GM18873 (cell line): ENCODE measurements at regions not wholly inside any gene's neighbourhood (a gene's known extent, or its start where the extent isn't known, plus 50 kb on each side); places are given as distances from the start of the nearest gene placed in this dataset.

Experiments used
- ATAC-seq: cut with Tn5 transposase; IDR thresholded peaks from one replicate; pipeline ENCODE4 v1.9.1; 2021; ENCODE audit warnings: mild to moderate bottlenecking, moderate library complexity, moderate number of reproducible peaks; ENCODE audit not compliant: unreplicated experiment, low FRiP score

DNA sequence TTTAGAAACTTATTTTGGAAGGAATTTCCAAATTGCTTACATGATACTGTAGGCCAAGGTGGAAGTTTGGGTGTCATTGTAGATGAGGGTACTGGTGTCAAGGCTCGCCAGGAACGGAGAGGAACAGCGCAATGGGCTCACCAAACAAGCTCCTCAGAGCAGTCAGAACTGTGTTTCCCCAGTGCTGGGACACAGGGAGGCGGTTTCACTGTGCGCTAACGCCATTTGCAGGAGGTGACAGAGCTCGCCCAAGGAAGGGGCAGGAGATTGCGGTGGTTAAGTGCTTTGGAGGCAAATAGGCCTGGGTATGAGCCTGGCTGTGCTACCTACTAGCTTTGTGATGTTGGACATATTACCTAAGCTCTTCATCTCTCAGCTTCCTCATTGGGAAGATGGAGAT is 57.3 kb downstream of the HHEX start:
- no peak for ATAC-seq

DNA sequence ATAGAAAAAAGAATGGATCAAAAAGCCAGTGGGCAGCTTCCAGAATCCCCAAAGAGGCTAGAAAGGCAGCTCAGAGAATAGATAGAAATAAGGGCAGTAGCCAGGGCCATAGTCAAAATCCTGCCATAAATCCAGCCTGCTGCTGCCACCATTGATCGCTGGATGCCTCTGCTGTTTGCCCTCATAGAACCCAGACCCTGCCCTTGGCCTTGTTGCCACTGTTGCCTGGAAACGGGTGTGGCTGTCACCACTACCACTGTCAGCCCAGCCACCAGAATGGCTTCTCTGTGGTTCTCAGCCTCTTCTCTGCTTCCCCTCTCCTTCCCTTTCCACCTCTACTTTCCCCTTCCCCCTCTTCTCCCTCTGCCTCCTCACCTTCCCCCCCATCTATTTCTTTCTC is 57.8 kb downstream of the HHEX start:
- ATAC-seq = no peak

DNA sequence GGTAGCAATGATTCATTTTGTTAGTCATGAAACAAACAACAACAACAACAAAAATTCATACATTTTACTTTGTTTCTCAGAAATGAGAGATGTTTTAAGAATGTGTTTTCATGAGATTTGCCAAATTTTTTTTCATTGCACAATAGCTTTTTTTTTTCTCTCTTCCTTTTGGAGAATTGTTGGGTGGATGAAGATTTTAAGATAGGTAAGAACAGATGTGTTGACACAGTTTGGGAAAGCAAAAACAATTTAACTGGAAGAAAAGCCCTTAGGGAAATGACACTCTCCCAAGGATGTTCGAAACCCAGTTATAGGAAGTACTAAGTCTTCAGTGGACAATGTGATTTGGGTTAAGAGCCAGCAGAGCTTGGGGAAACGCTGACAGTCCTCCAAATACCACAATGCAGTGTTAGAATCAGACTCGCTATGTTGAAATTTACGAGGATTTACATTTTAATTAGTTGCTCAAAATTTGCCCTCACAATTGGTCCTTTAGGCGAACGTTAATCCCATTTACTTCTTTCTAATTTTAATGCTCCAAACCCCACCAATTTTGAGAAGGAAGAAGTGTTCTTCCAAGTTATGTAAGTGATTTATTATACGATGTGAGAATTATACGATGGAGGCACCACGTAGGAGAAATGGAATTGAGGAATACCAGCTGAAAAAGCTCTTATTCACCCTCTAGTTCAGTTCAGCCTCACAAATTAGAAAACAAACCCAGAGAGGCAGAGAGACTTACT is 61.2 kb downstream of the HHEX start:
- no peak for ATAC-seq

DNA sequence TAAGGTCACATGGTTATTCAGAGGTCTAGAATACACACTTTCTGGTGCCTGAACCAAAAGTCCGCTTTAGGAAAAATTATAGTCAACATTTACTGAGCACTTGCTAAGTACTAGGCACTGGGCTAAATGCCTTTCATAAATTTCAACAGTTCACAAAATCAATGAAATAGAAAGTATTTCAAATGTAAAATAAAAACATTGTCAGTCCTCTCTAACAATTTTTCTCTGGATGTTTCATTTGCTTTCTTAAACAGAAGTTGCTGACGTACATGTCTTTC is 61.7 kb downstream of the HHEX start:
- ATAC-seq = no peak

DNA sequence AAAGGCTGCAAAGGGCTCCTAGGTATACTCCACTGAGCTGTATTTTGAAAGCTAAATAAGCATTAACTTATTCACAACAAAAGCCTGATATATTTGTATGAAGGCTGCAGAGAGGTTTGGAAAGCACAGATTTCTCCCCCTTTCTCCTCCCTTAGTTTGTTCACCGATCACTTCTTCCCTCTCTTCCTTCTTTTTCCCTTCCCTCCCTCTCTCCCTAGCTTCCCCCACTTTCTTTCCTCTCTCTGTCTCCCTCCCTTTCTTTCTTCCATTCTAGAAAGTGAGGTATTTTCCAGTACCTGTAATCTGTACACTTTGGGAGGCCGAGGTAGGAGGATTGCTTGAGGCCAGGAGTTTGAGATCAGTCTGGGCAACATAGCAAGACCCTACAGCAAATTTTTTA is 62.1 kb downstream of the HHEX start:
- ATAC-seq = no peak

DNA sequence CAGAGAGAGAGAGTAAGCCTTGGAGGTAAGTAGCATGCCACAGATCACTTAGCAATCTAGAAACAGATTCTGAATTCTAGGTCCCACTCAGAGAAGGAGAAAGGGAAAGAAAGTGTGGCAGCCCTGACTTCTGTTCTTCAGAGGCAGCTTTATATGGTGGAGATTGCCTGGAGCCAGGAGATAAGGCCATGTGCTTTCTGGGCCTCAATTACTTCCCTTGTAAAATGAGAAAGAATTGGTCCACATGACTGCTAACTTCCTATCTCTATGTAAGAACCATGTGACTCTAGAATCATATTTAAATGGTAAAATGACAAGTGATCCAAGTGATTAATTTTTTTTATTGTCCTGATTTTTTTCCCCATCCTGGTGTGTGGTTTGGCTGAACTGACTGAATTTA is 64.1 kb downstream of the HHEX start:
- ATAC-seq = no peak

DNA sequence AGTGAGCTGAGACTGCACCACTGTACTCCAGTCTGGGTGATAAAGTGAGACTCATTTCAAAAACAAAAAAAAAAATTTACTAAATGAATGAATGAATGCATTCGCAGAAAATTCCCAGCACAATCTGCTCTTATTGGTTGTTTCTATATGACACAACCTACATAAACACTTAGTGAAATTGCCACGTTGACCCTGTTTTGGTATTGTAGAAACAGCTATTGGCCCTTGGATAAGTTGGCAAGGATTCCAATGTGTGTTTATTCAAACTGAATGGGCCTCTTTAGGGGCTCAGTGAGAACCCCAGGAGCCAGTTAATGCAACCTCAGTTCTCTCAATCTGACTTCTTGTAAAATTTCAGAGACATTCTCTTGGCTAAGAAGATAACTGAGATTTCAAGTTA is 66.0 kb downstream of the HHEX start:
- ATAC-seq = no peak

DNA sequence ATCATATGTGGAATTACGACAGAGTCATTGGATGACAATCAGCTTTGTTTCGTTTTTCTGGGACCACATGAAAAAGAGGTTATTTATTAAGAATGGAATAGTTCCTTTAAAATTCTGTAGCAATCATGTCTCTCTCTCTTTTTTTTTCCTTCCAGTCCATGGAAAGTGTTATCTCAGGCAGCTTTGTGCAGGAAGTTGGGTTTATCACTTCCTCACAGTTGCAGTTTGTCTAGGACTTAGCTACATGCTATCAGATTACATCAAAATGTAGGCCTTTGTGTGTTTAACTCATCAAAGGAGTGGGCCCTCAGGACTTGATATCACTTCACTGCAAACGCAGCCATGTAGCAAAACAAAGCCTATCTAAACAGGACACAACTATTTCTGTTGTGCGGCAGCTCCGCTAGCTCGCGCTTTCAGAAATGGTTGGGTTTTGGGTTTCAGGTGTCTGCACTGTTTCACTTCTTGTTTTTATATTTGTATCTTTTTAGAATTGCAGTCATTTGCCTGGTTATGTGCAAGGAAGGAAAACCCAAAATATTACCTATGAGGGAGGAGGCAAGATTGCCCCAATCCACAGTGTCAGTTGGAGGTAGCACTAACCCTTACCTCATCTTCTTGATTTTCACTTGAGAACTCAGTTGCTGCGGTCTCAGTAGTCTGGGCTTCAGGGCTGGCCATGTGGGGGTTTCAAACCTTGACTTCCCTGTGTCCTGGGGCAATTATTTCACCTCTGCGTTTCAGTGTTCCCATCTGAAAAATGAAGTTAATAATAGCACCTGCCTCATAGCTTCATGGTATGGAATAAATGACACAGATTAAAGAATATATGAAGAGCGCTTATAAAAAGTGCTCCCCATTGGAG is 66.7 kb downstream of the HHEX start:
- peak; percentile 92 for ATAC-seq

DNA sequence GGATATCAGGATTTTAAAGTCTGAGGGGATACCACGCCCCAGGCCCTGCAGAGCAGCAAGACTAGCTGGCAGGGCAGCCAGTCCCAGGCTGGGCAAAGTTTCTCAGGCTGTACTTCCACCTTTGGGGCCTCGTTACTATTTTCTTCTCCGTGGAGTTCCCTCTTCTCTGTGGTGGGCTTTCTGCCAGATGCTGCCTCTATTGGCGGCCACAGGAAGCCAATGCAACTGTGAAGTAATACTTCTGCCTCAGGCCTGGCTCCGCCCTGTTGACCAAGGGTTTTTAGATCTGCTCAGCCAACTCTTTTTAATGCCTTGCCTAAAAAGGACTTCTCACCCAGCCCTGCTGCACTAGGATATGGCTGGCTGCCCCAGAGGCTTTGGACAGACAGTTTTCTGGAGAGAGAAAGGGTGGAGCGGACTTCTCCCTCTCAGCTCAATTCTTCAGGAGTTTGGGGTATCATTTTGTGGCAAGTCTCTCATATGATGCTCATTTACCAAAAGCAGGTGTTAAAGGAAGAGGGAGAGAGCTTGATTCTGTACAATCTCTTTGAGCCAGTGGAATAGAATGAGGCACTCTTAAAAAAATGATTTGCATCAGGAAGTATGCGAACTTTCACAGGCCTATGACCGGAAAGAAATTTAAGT is 67.4 kb downstream of the HHEX start:
- ATAC-seq = peak; percentile 45

DNA sequence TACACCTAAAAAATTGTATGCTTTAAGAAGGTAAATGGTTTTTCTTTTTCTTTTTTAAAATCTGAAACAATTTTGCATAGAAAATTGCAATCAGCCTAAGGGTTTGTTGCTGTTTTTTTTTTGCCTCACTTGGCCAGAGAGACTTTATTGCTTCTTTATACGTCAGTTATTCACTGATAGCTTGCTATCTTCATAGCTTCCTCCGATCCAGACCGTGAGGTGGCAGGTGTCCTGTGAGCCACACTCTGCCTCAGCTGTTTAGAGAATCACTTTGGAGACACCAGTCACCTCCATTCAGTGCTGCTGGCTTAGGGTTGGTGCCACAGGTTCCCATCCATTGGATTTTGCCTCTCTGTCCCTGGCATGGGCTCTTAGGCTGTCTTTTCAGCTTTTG is 68.0 kb downstream of the HHEX start:
- ATAC-seq = no peak

DNA sequence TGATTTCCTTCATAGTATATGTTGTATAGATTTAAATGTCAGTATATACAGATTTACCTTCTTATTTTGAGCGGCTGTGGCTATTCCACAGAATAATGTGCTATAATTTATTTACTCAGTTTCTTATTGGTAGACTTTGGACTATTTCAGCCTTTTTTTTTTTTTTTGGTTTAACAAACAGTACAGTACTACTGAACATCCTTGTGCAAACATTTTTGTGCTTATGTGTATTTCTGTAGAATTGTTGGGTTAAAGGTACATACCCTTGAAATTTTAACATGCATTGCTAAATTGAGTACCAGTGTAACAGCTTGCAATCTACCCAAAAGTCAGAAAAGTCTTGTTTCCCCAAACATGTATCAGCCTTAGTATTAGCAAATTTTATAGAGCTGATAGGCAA is 68.8 kb downstream of the HHEX start:
- no peak for ATAC-seq

DNA sequence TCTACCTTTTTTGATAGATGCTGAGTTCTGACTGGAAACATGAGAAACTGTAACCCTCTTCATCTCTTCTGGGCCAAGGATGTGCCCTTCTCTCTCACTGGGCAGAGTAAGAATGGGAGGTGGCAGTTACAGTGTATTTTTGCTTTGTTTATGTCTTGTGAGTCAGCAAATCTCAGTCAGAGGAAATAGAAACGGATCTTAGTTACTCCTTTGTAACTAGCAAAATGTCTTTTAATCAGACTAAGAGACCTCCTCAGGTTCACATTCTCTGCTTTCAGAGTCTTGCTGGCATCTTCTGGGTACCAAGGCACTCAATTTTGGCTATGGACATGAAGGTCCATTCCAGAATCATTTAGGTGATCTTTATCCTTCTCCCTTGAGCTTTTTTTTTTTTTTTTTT is 70.9 kb downstream of the HHEX start:
- no peak for ATAC-seq

DNA sequence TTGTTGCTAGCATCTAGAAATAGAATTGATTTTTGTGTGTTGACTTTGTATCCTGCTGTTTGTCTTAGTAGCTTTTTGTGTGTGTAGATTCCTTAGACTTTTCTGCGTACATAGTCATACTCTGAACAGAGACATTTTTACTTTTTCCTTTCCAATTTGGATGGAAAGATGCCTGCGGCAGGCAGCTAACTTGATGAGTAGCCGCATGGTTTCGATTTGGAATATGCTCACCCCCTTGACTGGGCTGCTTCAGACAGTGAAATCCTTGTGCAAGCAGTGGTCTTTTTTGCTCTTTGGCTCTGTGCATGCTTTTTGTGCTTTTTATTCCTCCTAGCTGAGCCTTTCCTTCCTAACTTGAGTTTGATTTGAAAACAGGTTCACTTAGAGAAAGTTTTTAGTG is 71.8 kb downstream of the HHEX start:
- no peak for ATAC-seq

DNA sequence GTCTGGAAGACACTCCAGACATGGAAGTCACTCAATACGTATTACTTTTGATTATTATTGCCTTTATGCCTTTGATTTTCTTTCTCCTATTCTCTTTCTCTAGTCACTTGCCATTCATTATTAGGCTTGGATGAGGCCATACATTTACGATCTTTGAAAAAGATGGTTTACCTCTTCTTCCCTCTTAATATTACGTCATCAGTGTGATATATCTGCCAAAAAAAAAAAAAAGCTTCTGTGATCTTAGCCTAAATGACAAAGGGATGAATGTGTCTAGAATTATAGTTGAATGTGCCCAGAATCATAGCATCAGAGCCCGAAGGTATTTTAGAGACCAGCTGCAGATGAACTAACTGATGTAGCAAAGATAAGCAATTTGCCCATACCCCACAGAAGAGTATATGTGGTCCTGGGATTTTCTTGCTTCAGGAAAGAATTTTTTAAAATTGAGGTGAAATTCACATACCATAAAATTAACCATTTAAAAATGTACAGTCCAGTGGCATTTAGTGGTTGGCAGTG is 73.9 kb downstream of the HHEX start:
- ATAC-seq = no peak

DNA sequence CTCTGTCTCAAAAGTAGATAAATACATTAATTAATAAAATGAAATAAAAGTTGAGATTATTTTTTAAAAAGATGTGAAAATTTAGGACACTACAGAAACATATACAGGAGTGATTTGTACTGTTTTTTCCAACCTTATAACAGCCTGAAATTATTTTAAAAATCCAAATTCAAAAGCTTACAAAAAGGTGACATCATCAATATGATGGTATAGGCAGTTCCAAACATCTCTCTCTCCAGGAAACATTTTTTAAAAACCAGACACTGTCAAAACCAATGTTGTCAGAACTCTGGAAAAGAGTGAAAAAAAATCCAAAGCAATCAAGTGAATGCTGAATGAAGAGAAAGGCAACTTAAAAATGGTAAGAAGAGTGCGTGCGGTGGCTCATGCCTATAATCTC is 76.7 kb downstream of the HHEX start:
- ATAC-seq = no peak

DNA sequence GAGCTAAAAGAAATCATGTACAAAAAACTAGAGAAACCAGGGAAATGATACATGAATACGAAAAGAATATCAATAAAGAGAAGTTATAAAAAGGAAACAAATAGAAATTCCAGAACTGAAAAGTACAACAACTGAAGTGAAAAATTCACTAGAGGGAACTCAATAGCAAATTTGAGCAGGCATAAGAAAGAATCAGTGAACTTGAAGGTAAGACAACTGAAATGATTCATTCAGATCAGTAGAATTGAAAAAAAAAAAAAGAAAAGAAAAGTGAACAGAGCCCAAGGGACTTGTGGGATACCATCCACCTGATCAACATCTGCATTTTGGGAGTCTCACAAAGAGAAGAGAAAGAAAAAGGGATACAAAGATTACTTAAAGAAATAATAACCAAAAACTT is 78.3 kb downstream of the HHEX start:
- no peak for ATAC-seq

DNA sequence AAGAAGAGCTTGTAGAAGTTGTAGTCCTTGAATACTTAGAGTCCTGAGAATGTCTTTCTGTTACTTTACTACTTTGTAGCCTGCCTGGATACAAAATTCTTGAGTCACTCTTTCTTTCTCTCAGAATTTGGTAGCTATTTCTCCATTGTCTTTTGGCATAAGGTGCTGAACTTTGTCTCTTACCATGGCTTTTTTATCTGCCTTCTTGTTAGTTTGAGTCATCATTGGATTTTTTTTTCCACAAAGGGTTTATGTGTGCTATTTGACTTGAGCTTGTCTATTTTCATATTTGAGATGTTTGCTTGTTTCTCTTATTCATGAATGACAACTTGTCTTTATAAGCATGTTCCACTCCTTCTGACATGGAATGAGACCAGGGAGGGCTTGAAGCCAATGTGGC is 74.5 kb upstream of the EXOC6 start:
- no peak for ATAC-seq

DNA sequence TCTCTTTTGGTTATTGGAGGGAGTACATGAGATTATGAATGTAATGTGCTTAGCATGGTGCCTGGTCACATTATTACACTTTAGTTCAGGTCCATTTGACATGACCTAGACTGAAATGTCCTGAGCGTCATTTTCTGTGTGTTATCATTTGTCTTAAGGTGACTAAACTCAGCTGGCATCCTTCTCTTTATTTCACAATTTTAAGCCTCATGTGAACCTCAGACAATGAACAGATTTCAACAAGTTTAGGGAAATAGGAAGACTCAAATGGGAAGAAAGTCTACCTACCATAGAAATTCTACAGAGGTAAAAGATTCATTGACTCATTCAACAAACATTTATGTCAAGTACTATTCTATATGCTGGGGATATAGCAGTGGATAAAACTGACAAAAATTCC is 70.2 kb upstream of the EXOC6 start:
- no peak for ATAC-seq

DNA sequence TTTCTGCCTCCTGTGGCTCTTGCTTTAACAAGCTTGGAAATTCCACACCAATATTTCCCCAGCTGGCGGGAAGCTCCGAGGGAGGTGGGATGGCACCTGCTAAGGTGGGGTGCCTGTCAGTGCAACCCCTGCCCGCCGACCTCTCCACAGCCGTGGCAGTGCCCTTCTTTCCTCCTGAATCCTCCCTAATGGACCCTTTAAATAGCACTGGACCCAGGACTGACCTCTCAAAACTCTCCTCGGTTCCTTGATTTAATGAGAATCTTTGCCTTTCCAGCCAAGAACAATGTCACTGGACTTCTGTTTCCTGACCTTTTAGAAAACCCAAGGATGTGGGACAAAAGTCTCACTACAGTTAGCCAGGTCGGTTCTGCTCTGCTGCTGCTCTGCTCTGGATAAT is 63.2 kb upstream of the EXOC6 start:
- ATAC-seq = no peak

DNA sequence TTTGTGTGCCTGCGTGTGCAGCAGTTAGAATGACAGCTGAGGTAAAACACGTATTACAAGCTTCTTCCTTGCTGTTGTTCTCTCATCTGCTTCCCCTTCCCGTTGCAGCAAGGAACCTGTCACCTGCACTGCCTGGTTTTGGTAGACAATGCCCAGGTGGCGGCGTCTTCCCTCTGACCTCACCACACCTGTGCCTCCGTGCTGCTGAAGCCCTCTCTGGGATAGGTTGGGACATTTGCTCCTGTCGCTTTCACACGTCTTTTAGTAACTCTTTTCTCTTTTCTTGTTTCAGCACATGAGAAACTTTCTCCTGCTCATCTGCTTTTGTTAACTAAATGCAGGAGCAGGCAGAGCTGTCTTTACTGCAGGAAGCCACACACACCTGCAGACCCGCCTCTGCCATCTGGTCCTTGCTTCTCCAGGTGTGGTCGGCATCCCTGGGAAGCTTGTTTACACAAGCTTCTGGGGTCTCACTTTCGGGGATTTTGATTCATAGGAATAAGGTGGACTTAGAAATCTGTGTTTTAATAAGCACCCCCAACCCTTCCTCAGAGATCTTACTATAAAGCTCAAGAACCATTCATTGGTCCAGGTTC is 60.7 kb upstream of the EXOC6 start:
- no peak for ATAC-seq

DNA sequence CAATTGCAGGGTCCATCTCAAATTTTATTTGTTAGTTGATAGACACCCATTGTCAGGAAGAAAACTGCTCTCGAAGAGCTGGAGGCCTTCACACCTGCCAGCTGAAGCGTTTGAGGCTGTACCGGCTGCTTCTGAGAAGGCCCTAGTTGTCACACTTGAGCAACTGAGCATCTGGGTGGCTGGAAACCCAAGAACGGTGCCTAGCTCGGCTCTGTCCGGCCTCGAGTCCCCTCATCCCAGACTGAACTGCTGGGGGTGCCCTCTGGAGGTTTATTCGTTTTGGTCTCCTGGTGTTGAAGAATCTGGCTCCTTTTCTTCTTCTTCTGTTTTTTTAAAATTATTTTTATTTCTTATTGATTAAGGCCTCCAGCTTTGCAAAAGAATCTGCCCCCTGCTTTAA is 59.3 kb upstream of the EXOC6 start:
- ATAC-seq = no peak
